Transverse colon (tissue), 4 donors: ENCODE measurements at regions not wholly inside any gene's neighbourhood (a gene's known extent, or its start where the extent isn't known, plus 50 kb on each side); places are given as distances from the start of the nearest gene placed in this dataset.

Source experiments
- DNase-seq: peaks from one replicate; pipeline ENCODE4 v3.0.0-alpha.2; 2019
- H3K27ac ChIP-seq, 4 donors: fragments of 200-600 bp; sonication (generic); 2 replicates each; pipeline ENCODE4 v1.5.1; 2016 to 2018; ENCODE audit warnings: inconsistent platforms in 4 of 4
- H3K27me3 ChIP-seq: fragments of 200-600 bp; sonication (generic); 2 replicates; pipeline ENCODE4 v1.5.1; 2017; ENCODE audit warnings: inconsistent platforms
- H3K36me3 ChIP-seq, 4 donors: fragments of 200-600 bp; sonication (generic); 2 replicates each; pipeline ENCODE4 v1.5.1; 2017 to 2019; ENCODE audit warnings: inconsistent platforms in 4 of 4
- H3K4me1 ChIP-seq, 4 donors: fragments of 200-600 bp; sonication (generic); 2 replicates each; pipeline ENCODE4 v1.5.1; 2017 to 2020; ENCODE audit warnings: inconsistent platforms in 4 of 4
- H3K4me3 ChIP-seq, 4 donors: fragments of 200-600 bp; sonication (generic); 1 replicate in 1 of 4; 2 replicates in 3 of 4; pipeline versions ENCODE4 v1.5.1 to v1.6.1; 2017 to 2019; ENCODE audit warnings: inconsistent platforms in 4 of 4
- H3K9me3 ChIP-seq, 2 donors: fragments of 200-600 bp; sonication (generic); 2 replicates each; pipeline ENCODE4 v1.5.1; 2017 to 2019; ENCODE audit warnings: inconsistent platforms in 2 of 2
- EP300 ChIP-seq: sonication (generic); formaldehyde crosslinking; IDR thresholded peaks from one replicate; pipeline ENCODE4 v1.6.1; 2017; ENCODE audit warnings: antibody characterized with exemption, low read depth
- POLR2A ChIP-seq: fragments of 450-650 bp; IDR thresholded peaks from one replicate; pipeline ENCODE4 v1.6.1; 2016; ENCODE audit warnings: antibody characterized with exemption, mild to moderate bottlenecking, moderate library complexity
- POLR2AphosphoS5 ChIP-seq, 3 donors: sonication (generic); formaldehyde crosslinking; IDR thresholded peaks; one replicate each; pipeline ENCODE4 v1.6.1; 2016; ENCODE audit warnings: antibody characterized with exemption in 3 of 3
- WGBS, 2 donors: methylation state at CpG; one replicate each; pipeline ENCODE4 v1.1.5; 2018; ENCODE audit warnings: low coverage in 1 of 2; 5-methylcytosine and 5-hydroxymethylcytosine counted together
- in situ Hi-C, 4 donors: fragments of 200-750 bp; cut with MboI; loops; one replicate each; pipeline versions ENCODE4 v1.15.0 to v1.15.1; 2017; ENCODE audit warnings: low sequenced_read_pairs in 3 of 4, low pct_ligation_motif_present in 1 of 4, low pct_unique_long_range_greater_than_20kb in 1 of 4
- intact Hi-C: fragments of 100-400 bp; cut with DNase I; formaldehyde crosslinking; loops from one replicate; pipeline ENCODE4 v1.15.1; 2023; ENCODE audit warnings: low total_unique reads
- TF ChIP-seq, protein P1 (sequence below), 5 experiments: fragments of 200-600 bp in 3 of 5; fragments of 450-650 bp in 2 of 5; sonication (generic) in 3 of 5; IDR thresholded peaks; 1 replicate in 2 of 5; 2 replicates in 3 of 5; pipeline ENCODE4 v1.5.1; 2016 to 2017; ENCODE audit warnings: antibody characterized with exemption in 5 of 5, inconsistent platforms in 3 of 5, mild to moderate bottlenecking in 2 of 5, moderate library complexity in 1 of 5

DNA sequence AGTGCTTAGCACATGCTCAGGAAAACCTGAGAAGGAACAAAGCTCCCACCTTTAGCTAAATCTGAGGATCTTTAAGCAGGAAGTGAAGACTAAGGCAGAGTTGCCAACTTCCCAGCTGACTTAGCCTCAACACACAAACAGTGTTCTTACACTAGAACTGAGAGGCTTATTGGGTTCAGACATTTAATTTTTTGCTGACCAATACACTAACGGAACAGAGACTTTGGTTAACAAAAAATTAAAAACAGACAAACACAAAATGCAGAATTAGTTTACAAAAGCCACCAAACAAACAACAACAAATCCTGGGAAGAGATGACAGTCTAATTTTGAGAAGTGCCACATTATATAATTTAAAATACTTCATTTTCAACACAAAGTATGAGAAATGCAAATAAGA is 1123.7 kb upstream of the ATXN7L3B start:
- H3K4me3 ChIP-seq, result no peak overlapping the region
- H3K27ac ChIP-seq, result no peak overlapping the region
- intact Hi-C loops, result no loop called here

DNA sequence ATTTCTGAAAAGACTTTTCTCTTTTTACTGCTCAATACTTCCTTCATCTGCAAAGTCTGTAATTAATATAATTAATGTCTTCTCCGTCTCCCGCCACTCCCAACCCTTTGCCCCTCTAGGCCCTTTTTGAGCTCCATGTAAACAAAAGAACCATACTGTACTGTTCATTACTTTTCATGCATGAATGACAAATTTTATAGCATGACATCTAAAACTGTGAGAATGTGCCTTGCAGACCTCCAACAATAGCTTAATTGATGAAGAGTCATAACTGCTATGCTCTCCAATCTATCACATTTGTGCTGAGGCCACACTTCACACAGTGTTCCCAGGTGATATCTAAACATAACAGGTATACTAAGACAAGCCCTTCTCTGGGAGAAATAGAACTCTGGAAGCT is 1122.7 kb upstream of the ATXN7L3B start:
- Histone ChIP-seq H3K4me1 (no peaks in the 10 kb centered on the region), H3K27ac (no peak overlapping the region), H3K4me3 (no peak overlapping the region), H3K36me3 (no peaks in the 10 kb centered on the region), H3K9me3 (peaks cover 10 to 16% of the 10 kb centered on the region in 2 donors), H3K27me3 (no peaks in the 10 kb centered on the region)
- in situ Hi-C loops (no loop called here), intact Hi-C loops (no loop called here)
- TF ChIP-seq, protein P1, sequence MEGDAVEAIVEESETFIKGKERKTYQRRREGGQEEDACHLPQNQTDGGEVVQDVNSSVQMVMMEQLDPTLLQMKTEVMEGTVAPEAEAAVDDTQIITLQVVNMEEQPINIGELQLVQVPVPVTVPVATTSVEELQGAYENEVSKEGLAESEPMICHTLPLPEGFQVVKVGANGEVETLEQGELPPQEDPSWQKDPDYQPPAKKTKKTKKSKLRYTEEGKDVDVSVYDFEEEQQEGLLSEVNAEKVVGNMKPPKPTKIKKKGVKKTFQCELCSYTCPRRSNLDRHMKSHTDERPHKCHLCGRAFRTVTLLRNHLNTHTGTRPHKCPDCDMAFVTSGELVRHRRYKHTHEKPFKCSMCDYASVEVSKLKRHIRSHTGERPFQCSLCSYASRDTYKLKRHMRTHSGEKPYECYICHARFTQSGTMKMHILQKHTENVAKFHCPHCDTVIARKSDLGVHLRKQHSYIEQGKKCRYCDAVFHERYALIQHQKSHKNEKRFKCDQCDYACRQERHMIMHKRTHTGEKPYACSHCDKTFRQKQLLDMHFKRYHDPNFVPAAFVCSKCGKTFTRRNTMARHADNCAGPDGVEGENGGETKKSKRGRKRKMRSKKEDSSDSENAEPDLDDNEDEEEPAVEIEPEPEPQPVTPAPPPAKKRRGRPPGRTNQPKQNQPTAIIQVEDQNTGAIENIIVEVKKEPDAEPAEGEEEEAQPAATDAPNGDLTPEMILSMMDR (IDR thresholded peaks at IDR 0.05), result no peak
- TF ChIP-seq POLR2A, result no peak
- TF ChIP-seq EP300, result no peak
- TF ChIP-seq POLR2AphosphoS5 (IDR thresholded peaks at IDR 0.05), result no peak
- 88 to 94% methylated on average over 2 of the region's 2 CpGs for WGBS, 2 donors
- no peak for DNase-seq

More for the DNA sequence above, 1123.7 kb upstream of the ATXN7L3B start:
- in situ Hi-C loops, result no loop called here
- DNase-seq, result no peak
- peaks cover 10 to 16% of the 10 kb centered on the region in 2 donors for H3K9me3 ChIP-seq
- H3K4me1 ChIP-seq, result no peaks in the 10 kb centered on the region
- 0 to 14% methylated on average over 1 of the region's 1 CpG for WGBS, 2 donors
- no peaks in the 10 kb centered on the region for H3K36me3 ChIP-seq
- no peaks in the 10 kb centered on the region for H3K27me3 ChIP-seq
- TF ChIP-seq POLR2AphosphoS5 (IDR thresholded peaks at IDR 0.05) (no peak), EP300 (no peak), POLR2A (no peak)
- TF ChIP-seq, protein P1 (IDR thresholded peaks at IDR 0.05), result no peak

DNA sequence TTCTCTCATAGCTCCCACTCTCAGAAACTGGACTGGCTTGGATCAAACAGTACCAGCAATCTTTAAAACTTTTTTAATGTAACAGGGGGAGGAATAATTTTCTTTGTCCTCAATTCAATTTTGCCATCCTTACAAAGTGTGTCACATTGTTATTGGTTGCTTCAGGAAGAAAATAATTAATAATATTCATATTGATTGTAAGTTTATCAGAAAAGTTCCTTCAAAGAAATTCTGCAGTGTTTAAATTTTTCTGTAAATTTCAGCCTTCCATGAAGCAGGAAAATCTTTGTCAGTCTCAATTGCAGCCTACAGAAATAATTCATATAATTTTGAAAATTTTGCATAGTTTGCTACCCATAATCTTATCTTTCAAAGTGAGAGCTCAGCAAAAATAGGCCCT is 1119.1 kb upstream of the ATXN7L3B start:
- Histone ChIP-seq H3K4me3 (no peak overlapping the region), H3K36me3 (no peaks in the 10 kb centered on the region), H3K27me3 (no peaks in the 10 kb centered on the region), H3K27ac (no peak overlapping the region), H3K9me3 (peaks cover 8% of the 10 kb centered on the region in 2 donors), H3K4me1 (no peaks in the 10 kb centered on the region)
- in situ Hi-C loops, result no loop called here
- intact Hi-C loops, result no loop called here
- DNase-seq, result no peak
- no peak for TF ChIP-seq POLR2AphosphoS5 (IDR thresholded peaks at IDR 0.05)
- no peak for TF ChIP-seq EP300
- no peak for TF ChIP-seq POLR2A
- TF ChIP-seq, protein P1 (IDR thresholded peaks at IDR 0.05), result no peak

DNA sequence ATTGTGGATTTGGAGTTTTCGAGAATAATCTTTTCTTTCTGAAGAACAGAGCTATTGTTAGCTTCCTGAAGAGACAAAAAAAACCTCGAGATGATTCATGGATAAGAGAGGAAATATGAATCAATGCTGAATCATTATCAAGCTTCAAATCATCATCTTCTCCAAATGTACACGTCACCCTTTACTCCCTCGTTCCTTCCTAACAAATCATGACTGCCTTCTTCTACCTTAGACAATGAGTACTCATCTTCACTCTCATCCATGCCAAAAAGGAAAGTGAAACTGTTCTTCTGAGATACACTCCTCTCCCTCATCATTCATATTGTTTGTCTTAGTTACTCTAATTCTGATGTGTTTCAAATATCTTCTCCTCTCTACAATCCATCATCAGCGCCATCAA is 1115.8 kb upstream of the ATXN7L3B start:
- WGBS, 2 donors, result 54 to 70% methylated on average over 5 of the region's 5 CpGs
- TF ChIP-seq EP300 (no peak), POLR2A (no peak), POLR2AphosphoS5 (IDR thresholded peaks at IDR 0.05) (no peak)
- TF ChIP-seq, protein P1 (IDR thresholded peaks at IDR 0.05), result no peak
- in situ Hi-C loops, result no loop called here
- no peaks in the 10 kb centered on the region for H3K27me3 ChIP-seq
- peaks cover 0 to 9% of the 10 kb centered on the region in 2 donors for H3K9me3 ChIP-seq
- H3K36me3 ChIP-seq, result no peaks in the 10 kb centered on the region
- H3K4me3 ChIP-seq, result no peak overlapping the region
- DNase-seq, result no peak
- H3K27ac ChIP-seq, result no peak overlapping the region
- intact Hi-C loops, result no loop called here
- H3K4me1 ChIP-seq, result no peaks in the 10 kb centered on the region
